Neural cell (in vitro differentiated cells): ENCODE measurements at regions not wholly inside any gene's neighbourhood (a gene's known extent, or its start where the extent isn't known, plus 50 kb on each side); places are given as distances from the start of the nearest gene placed in this dataset.

ENCODE experiments used
- H2AFZ ChIP-seq: fragments of 200-600, 300-800 bp; sonication (generic), shearing (Covaris generic); 2 replicates; pipeline ENCODE4 v1.6.0; 2014; ENCODE audit warnings: low read depth, mild to moderate bottlenecking, antibody characterized with exemption, low read length, moderate library complexity
- H3F3A ChIP-seq: fragments of 200-600 bp; shearing (Covaris generic); 2 replicates; pipeline ENCODE4 v1.6.1; 2016; ENCODE audit warnings: mild to moderate bottlenecking, moderate library complexity, mixed read lengths, antibody characterized with exemption, low read length; ENCODE audit not compliant: insufficient read depth, poor library complexity, severe bottlenecking
- H3K27ac ChIP-seq: fragments of 200-600, 300-800 bp; sonication (generic), shearing (Covaris generic); 2 replicates; pipeline ENCODE4 v1.5.1; 2014; ENCODE audit warnings: mild to moderate bottlenecking, low read length, moderate library complexity
- H3K27me3 ChIP-seq: fragments of 300-800, 200-600 bp; sonication (generic), shearing (Covaris generic); 2 replicates; pipeline ENCODE4 v1.6.0; 2014; ENCODE audit warnings: mild to moderate bottlenecking, low read depth, low read length, moderate library complexity; ENCODE audit not compliant: insufficient read depth
- H3K36me3 ChIP-seq: fragments of 300-800, 200-600 bp; sonication (generic), shearing (Covaris generic); 2 replicates; pipeline ENCODE4 v1.5.1; 2014; ENCODE audit warnings: mild to moderate bottlenecking, antibody characterized with exemption, low read length, moderate library complexity; ENCODE audit not compliant: insufficient read depth
- H3K4me2 ChIP-seq: fragments of 300-800, 200-600 bp; sonication (generic), shearing (Covaris generic); 2 replicates; pipeline ENCODE4 v1.6.0; 2014; ENCODE audit warnings: mild to moderate bottlenecking, low read length
- H3K4me3 ChIP-seq: fragments of 300-800, 200-600 bp; sonication (generic), shearing (Covaris generic); 2 replicates; pipeline ENCODE4 v1.5.1; 2014; ENCODE audit warnings: mild to moderate bottlenecking, low read length, moderate library complexity
- H3K79me2 ChIP-seq: fragments of 200-600 bp; shearing (Covaris generic); replicated peaks from 2 replicates; pipeline ENCODE4 v1.6.0; 2014; ENCODE audit warnings: mild to moderate bottlenecking, low read length, moderate library complexity; ENCODE audit not compliant: insufficient read depth
- H3K9ac ChIP-seq: fragments of 300-800, 200-600 bp; sonication (generic), shearing (Covaris generic); 2 replicates; pipeline ENCODE4 v1.6.1; 2016; ENCODE audit warnings: mild to moderate bottlenecking, low read length, mixed read lengths
- H3K9me2 ChIP-seq: fragments of 200-600 bp; shearing (Covaris generic); 2 replicates; pipeline ENCODE4 v1.6.1; 2016; ENCODE audit warnings: mild to moderate bottlenecking, low read length, mixed read lengths; ENCODE audit not compliant: insufficient read depth
- H3K9me3 ChIP-seq: fragments of 200-600, 300-800 bp; sonication (generic), shearing (Covaris generic); 2 replicates; pipeline ENCODE4 v1.6.1; 2016; ENCODE audit warnings: mild to moderate bottlenecking, mixed run types, low read length, moderate library complexity, mixed read lengths
- H4K20me1 ChIP-seq: fragments of 200-600 bp; shearing (Covaris generic); 2 replicates; pipeline ENCODE4 v1.6.1; 2016; ENCODE audit warnings: mild to moderate bottlenecking, mixed run types; ENCODE audit not compliant: insufficient read depth
- EP300 ChIP-seq: fragments of 450-650 bp; conservative IDR thresholded peaks from 2 replicates; pipeline ENCODE4 v1.6.1; 2014; ENCODE audit warnings: antibody characterized with exemption, mild to moderate bottlenecking, moderate library complexity; ENCODE audit not compliant: poor library complexity, severe bottlenecking
- EZH2 ChIP-seq: fragments of 200-600, 300-800 bp; shearing (Covaris generic), sonication (generic); IDR thresholded peaks from 2 replicates; pipeline ENCODE4 v1.6.1; 2014; ENCODE audit warnings: antibody characterized with exemption, low read length, borderline replicate concordance, mild to moderate bottlenecking; ENCODE audit not compliant: insufficient read depth, poor library complexity, severe bottlenecking
- MXI1 ChIP-seq: fragments of 450-650 bp; conservative IDR thresholded peaks from 2 replicates; pipeline ENCODE4 v1.6.1; 2014; ENCODE audit warnings: antibody characterized with exemption, mild to moderate bottlenecking; ENCODE audit not compliant: poor library complexity, severe bottlenecking
- POLR2AphosphoS5 ChIP-seq: IDR thresholded peaks from 2 replicates; pipeline ENCODE4 v1.6.1; 2012
- RAD21 ChIP-seq: fragments of 450-650 bp; conservative IDR thresholded peaks from 2 replicates; pipeline ENCODE4 v1.6.1; 2014; ENCODE audit warnings: antibody characterized with exemption, mild to moderate bottlenecking, moderate library complexity
- SMC3 ChIP-seq: fragments of 450-650 bp; conservative IDR thresholded peaks from 2 replicates; pipeline ENCODE4 v1.6.1; 2014; ENCODE audit warnings: antibody characterized with exemption, mild to moderate bottlenecking, moderate library complexity; ENCODE audit not compliant: poor library complexity
- TAF1 ChIP-seq: IDR thresholded peaks from 2 replicates; pipeline ENCODE4 v1.6.1; 2012; ENCODE audit warnings: low read depth
- TF ChIP-seq, protein P1 (sequence below): IDR thresholded peaks from 2 replicates; pipeline ENCODE4 v1.6.1; 2012; ENCODE audit warnings: borderline replicate concordance
- TF ChIP-seq, protein P2 (sequence below): fragments of 450-650 bp; IDR thresholded peaks from 2 replicates; pipeline ENCODE4 v1.5.1; 2014; ENCODE audit warnings: antibody characterized with exemption, mild to moderate bottlenecking, moderate library complexity; ENCODE audit not compliant: poor library complexity, severe bottlenecking

DNA sequence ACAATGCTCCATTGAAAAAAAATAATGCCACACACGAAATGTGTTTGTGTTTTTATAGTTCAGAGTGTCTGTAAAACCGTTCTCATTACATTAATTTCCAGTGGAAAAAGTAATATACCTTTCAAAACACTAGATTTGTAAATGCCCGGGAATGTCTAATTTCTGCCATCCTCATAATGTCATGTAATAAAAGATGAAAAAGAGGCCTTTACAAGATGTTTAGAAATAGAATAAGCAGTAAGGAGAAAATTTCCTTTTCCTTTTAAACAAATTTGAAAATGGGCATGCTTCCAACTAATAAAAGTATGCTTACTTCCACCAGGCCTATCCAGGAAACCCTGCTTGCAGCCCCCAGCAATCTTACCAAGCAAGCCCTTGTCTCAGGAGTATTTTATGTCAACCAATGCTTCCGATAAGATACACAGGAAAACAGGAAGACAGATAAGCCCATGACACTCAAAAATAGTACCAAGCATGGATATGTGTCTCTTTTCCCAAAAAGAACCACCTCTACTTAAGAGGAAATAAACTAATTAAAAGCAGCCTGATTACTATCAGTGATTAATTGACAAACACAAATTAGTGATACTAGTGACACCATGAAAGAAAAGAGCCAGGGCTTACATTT, 894.7 kb upstream of the INTU start (continued):
- TF ChIP-seq, protein P1, sequence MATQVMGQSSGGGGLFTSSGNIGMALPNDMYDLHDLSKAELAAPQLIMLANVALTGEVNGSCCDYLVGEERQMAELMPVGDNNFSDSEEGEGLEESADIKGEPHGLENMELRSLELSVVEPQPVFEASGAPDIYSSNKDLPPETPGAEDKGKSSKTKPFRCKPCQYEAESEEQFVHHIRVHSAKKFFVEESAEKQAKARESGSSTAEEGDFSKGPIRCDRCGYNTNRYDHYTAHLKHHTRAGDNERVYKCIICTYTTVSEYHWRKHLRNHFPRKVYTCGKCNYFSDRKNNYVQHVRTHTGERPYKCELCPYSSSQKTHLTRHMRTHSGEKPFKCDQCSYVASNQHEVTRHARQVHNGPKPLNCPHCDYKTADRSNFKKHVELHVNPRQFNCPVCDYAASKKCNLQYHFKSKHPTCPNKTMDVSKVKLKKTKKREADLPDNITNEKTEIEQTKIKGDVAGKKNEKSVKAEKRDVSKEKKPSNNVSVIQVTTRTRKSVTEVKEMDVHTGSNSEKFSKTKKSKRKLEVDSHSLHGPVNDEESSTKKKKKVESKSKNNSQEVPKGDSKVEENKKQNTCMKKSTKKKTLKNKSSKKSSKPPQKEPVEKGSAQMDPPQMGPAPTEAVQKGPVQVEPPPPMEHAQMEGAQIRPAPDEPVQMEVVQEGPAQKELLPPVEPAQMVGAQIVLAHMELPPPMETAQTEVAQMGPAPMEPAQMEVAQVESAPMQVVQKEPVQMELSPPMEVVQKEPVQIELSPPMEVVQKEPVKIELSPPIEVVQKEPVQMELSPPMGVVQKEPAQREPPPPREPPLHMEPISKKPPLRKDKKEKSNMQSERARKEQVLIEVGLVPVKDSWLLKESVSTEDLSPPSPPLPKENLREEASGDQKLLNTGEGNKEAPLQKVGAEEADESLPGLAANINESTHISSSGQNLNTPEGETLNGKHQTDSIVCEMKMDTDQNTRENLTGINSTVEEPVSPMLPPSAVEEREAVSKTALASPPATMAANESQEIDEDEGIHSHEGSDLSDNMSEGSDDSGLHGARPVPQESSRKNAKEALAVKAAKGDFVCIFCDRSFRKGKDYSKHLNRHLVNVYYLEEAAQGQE: no peak

DNA sequence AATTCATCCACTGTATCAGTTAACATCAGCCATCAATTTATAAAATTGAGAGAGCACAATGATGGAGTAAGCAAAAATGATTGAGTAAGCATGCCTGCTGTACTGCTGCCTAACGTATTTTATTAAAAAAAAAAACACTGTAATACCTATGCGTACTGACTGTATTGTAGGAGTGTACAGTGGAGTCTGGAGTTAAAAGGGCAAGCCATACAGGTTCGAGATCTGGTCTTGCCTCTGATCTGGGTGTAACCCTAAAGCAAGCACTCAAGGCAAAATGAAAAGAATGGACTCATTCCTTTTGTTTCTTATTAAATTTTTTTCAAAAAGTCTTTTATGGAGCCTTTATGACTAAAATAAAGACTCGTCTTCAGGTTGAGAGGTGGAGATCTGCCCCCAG, 894.2 kb upstream of the INTU start:
- Histone ChIP-seq H3K27ac (no peak overlapping the region), H3K27me3 (no peaks in the 10 kb centered on the region), H3K79me2 (no peaks in the 10 kb centered on the region), H3K36me3 (no peaks in the 10 kb centered on the region), H4K20me1 (no peaks in the 10 kb centered on the region), H2AFZ (no peak overlapping the region), H3K4me2 (no peak overlapping the region), H3F3A (no peaks in the 10 kb centered on the region), H3K4me3 (no peak overlapping the region), H3K9me3 (no peaks in the 10 kb centered on the region), H3K9me2 (no peaks in the 10 kb centered on the region), H3K9ac (no peak overlapping the region)
- TF ChIP-seq, protein P2, sequence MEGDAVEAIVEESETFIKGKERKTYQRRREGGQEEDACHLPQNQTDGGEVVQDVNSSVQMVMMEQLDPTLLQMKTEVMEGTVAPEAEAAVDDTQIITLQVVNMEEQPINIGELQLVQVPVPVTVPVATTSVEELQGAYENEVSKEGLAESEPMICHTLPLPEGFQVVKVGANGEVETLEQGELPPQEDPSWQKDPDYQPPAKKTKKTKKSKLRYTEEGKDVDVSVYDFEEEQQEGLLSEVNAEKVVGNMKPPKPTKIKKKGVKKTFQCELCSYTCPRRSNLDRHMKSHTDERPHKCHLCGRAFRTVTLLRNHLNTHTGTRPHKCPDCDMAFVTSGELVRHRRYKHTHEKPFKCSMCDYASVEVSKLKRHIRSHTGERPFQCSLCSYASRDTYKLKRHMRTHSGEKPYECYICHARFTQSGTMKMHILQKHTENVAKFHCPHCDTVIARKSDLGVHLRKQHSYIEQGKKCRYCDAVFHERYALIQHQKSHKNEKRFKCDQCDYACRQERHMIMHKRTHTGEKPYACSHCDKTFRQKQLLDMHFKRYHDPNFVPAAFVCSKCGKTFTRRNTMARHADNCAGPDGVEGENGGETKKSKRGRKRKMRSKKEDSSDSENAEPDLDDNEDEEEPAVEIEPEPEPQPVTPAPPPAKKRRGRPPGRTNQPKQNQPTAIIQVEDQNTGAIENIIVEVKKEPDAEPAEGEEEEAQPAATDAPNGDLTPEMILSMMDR: no peak
- TF ChIP-seq, protein P1: no peak
- TF ChIP-seq EZH2: no peak
- no peak for TF ChIP-seq MXI1
- no peak for TF ChIP-seq POLR2AphosphoS5
- TF ChIP-seq SMC3: no peak
- TF ChIP-seq TAF1: no peak
- no peak for TF ChIP-seq EP300
- TF ChIP-seq RAD21: no peak
